Panc1 (cell line): ENCODE measurements at regions not wholly inside any gene's neighbourhood (a gene's known extent, or its start where the extent isn't known, plus 50 kb on each side); places are given as distances from the start of the nearest gene placed in this dataset.

Experiments used
- CTCF ChIP-seq: fragments of 450-650 bp; IDR thresholded peaks from 2 replicates; pipeline ENCODE4 v1.5.1; 2017; ENCODE audit warnings: mild to moderate bottlenecking
- POLR2AphosphoS5 ChIP-seq: IDR thresholded peaks from 2 replicates; pipeline ENCODE4 v1.6.1; 2012; ENCODE audit warnings: mild to moderate bottlenecking, low read depth, low read length, moderate library complexity
- REST ChIP-seq, 2 experiments: IDR thresholded peaks; 2 replicates each; pipeline ENCODE4 v1.6.1; 2011 to 2012; ENCODE audit warnings: low read depth in 2 of 2, control low read depth in 1 of 2, low read length in 1 of 2, mild to moderate bottlenecking in 1 of 2, moderate library complexity in 1 of 2; ENCODE audit not compliant: insufficient read depth in 1 of 2
- SIN3A ChIP-seq: IDR thresholded peaks from 2 replicates; pipeline ENCODE4 v1.6.1; 2012; ENCODE audit warnings: low read depth, mild to moderate bottlenecking, low read length, moderate library complexity, borderline replicate concordance; ENCODE audit not compliant: insufficient read depth

DNA sequence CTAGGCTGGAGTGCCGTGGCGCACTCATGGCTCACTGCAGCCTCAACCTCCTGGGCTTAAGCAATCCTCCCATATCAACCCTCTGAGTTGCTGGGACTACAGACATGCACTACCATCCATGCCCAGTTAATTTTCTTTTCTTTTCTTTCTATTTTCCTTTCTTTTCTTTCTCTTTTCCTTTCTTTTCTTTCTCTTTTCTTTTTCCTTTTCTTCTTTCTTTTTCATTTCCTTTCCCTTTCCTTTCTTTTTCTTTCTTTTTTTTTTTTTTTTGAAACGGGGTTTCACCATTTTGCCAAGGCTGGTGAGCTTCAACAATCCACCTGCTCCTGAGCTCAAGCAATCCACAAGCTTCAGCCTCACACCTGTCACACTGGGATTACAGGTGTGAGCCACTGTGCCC, 60.1 kb upstream of the ACSS3 start:
- TF ChIP-seq CTCF (no peak), SIN3A (no peak), POLR2AphosphoS5 (no peak), REST (IDR thresholded peaks at IDR 0.05; ENCODE audit: insufficient read depth in 1 of 2, low read depth in 2 of 2, low read length in 1 of 2) (no peak)
